Kidney (tissue), 13 donors: ENCODE measurements at regions not wholly inside any gene's neighbourhood (a gene's known extent, or its start where the extent isn't known, plus 50 kb on each side); places are given as distances from the start of the nearest gene placed in this dataset.
"Not testable (repeated sequence)": the region's sequence is repeated elsewhere in the genome, so short reads cannot be mapped to it uniquely, and the experiment has no call there.

ENCODE experiments used
- DNase-seq, 5 donors: peaks; one replicate each; pipeline ENCODE4 v3.0.0-alpha.2; 2013 to 2020
- FAIRE-seq: peaks from 2 replicates; lab custom pipeline; 2012; peaks lifted over from hg19 to GRCh38; lab: Jason Lieb, UNC
- H3K27ac ChIP-seq, 2 donors: one replicate each; pipeline ENCODE4 v1.7.0; 2013; ENCODE audit warnings: low read depth in 2 of 2, low read length in 2 of 2, inconsistent platforms in 1 of 2
- H3K27me3 ChIP-seq: one replicate; pipeline ENCODE4 v1.7.1; 2013; ENCODE audit warnings: low read length, inconsistent platforms; ENCODE audit not compliant: control insufficient read depth, insufficient read depth
- H3K36me3 ChIP-seq, 3 donors: one replicate each; pipeline versions ENCODE4 v1.7.0 to v1.7.1; 2013; ENCODE audit warnings: low read length in 3 of 3, control low read depth in 1 of 3, inconsistent platforms in 1 of 3; ENCODE audit not compliant: insufficient read depth in 3 of 3, control insufficient read depth in 2 of 3
- H3K4me1 ChIP-seq, 3 donors: one replicate each; pipeline versions ENCODE4 v1.7.0 to v1.7.1; 2013; ENCODE audit warnings: low read length in 3 of 3, inconsistent platforms in 1 of 3, low read depth in 1 of 3; ENCODE audit not compliant: control insufficient read depth in 2 of 3, insufficient read depth in 2 of 3
- H3K4me3 ChIP-seq, 3 donors: one replicate each; pipeline versions ENCODE4 v1.7.0 to v1.8.1; 2013; ENCODE audit warnings: low read length in 3 of 3, control low read depth in 1 of 3, inconsistent platforms in 1 of 3
- H3K9ac ChIP-seq, 3 donors: one replicate each; pipeline versions ENCODE4 v1.7.0 to v1.7.1; 2013; ENCODE audit warnings: low read length in 3 of 3, control low read depth in 1 of 3, inconsistent platforms in 1 of 3
- H3K9me3 ChIP-seq, 3 donors: one replicate each; pipeline versions ENCODE4 v1.7.0 to v1.7.1; 2013; ENCODE audit warnings: low read length in 3 of 3, control low read depth in 1 of 3, inconsistent platforms in 1 of 3; ENCODE audit not compliant: control insufficient read depth in 2 of 3, insufficient read depth in 1 of 3
- intact Hi-C: fragments of 100-400 bp; cut with DNase I; formaldehyde crosslinking; loops from one replicate; pipeline ENCODE4 v1.11.1; 2022
- TF ChIP-seq, protein P1 (sequence below): IDR thresholded peaks from 3 replicates; pipeline ENCODE4 v1.5.1; 2012; ENCODE audit warnings: mild to moderate bottlenecking, moderate library complexity, borderline replicate concordance; ENCODE audit not compliant: insufficient read depth; ENCODE audit errors: extremely low read depth
- donor health status: control.
- donor health status: control.
- donor health status: control.
- donor health status: control.
- donor health status: control.
- donor health status: DM: yes; HTN: yes; CAD: no.
- donor health status: Normal renal cell carcinoma (clear cell type).

- H3K4me1 ChIP-seq = no peaks in the 10 kb centered on the region
Measured at GRCh38 chr5:152474961-152475360, 69.9 kb upstream of the NMUR2 start.

DNA sequence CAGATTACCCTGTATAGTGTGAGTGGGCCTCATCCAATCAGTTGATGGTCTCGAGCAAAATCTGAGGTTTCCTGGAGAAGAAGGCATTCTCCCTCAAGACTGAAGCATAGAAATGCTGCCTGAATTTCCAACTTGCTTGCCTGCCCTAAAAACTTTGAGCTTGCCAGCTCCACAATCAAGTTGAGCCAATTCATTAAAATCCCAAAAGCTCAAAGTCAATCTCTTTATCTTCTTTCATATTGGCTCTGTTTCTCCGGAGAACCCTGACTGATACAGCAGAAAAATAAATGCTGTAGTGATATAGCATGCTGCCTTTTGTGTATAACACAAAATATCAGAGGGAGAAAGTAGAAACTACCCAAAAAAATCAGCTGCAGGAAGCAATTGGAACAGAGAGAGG is 72.5 kb upstream of the NMUR2 start:
- Histone ChIP-seq H3K27ac (no peak overlapping the region), H3K9ac (no peak overlapping the region), H3K36me3 (no peaks in the 10 kb centered on the region), H3K27me3 (no peaks in the 10 kb centered on the region), H3K4me3 (no peak overlapping the region), H3K4me1 (no peaks in the 10 kb centered on the region), H3K9me3 (no peaks in the 10 kb centered on the region)
- FAIRE-seq = no peak
- DNase-seq = no peak
- TF ChIP-seq, protein P1, sequence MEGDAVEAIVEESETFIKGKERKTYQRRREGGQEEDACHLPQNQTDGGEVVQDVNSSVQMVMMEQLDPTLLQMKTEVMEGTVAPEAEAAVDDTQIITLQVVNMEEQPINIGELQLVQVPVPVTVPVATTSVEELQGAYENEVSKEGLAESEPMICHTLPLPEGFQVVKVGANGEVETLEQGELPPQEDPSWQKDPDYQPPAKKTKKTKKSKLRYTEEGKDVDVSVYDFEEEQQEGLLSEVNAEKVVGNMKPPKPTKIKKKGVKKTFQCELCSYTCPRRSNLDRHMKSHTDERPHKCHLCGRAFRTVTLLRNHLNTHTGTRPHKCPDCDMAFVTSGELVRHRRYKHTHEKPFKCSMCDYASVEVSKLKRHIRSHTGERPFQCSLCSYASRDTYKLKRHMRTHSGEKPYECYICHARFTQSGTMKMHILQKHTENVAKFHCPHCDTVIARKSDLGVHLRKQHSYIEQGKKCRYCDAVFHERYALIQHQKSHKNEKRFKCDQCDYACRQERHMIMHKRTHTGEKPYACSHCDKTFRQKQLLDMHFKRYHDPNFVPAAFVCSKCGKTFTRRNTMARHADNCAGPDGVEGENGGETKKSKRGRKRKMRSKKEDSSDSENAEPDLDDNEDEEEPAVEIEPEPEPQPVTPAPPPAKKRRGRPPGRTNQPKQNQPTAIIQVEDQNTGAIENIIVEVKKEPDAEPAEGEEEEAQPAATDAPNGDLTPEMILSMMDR = no peak
- intact Hi-C loops = no loop called here

More at GRCh38 chr5:152474961-152475360, 69.9 kb upstream of the NMUR2 start:
- Histone ChIP-seq H3K9ac (no peak overlapping the region), H3K36me3 (no peaks in the 10 kb centered on the region), H3K4me3 (no peak overlapping the region), H3K27ac (no peak overlapping the region), H3K27me3 (no peaks in the 10 kb centered on the region), H3K9me3 (no peaks in the 10 kb centered on the region)
- DNase-seq (no peak), FAIRE-seq (no peak)
- TF ChIP-seq, protein P1 = no peak
- intact Hi-C loops = no loop called here

DNA sequence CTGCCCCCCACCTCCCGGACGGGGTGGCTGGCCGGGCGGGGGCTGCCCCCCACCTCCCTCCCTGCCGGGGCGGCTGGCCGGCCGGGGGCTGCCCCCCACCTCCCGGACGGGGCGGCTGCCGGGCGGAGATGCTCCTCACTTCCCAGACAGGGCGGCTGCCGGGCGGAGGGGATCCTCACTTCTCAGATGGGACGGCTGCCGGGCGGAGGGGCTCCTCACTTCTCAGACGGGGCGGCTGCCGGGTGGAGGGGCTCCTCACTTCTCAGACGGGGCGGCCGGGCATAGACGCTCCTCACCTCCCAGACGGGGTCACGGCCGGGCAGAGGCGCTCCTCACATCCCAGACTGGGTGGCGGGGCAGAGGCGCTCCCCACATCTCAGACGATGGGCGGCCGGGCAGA is 74.8 kb upstream of the NMUR2 start:
- H3K9ac ChIP-seq, H3K27me3 ChIP-seq, DNase-seq, H3K9me3 ChIP-seq, H3K4me3 ChIP-seq, intact Hi-C loops, H3K27ac ChIP-seq, H3K36me3 ChIP-seq, H3K4me1 ChIP-seq, FAIRE-seq: not testable (repeated sequence)

DNA sequence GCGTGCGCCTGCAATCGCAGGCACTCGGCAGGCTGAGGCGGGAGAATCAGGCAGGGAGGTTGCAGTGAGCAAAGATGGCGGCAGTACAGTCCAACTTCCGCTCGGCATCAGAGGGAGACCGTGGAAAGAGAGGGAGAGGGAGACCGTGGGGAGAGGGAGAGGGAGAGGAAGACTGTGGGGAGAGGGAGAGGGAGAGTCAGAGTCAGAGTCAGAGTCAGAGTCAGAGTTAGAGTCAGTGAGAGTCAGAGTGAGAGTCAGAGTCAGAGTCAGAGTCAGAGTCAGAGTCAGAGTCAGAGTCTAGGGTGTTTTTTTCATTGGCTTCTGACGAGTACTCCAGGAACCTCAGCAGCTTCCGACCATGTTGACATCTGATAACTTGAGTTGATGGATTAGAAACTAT is 75.6 kb upstream of the NMUR2 start:
- H3K27ac ChIP-seq, H3K36me3 ChIP-seq, intact Hi-C loops, FAIRE-seq, DNase-seq, H3K4me3 ChIP-seq, H3K9me3 ChIP-seq, H3K9ac ChIP-seq, H3K4me1 ChIP-seq, H3K27me3 ChIP-seq: not testable (repeated sequence)

DNA sequence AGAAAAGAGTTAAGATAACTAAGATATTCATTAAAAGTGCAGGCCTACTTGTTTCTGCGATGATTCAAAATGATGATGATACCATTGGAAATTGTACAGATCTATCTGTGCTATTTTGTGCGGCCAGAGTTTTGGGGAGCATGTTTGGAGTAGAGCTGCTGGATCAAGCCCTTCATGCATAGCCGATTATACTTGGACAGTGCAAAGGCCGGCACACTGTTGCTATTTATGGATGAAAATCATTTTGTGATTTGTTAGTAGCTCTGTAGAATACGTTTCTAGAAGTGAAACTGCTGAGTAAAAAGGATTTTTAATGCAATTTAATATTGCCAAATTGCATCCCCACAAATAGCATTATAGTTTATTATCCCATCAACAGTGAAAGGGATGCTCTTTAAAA is 82.1 kb upstream of the NMUR2 start:
- Histone ChIP-seq H3K27me3 (no peaks in the 10 kb centered on the region), H3K9me3 (peaks cover 0 to 3% (median 0%) of the 10 kb centered on the region in 3 donors), H3K27ac (no peak overlapping the region), H3K4me1 (no peaks in the 10 kb centered on the region), H3K4me3 (no peak overlapping the region), H3K36me3 (no peaks in the 10 kb centered on the region), H3K9ac (no peak overlapping the region)
- TF ChIP-seq, protein P1 = no peak
- intact Hi-C loops = no loop called here
- no peak for FAIRE-seq
- DNase-seq = no peak
